IPS DF 6.9 (cell line): ENCODE measurements at regions not wholly inside any gene's neighbourhood (a gene's known extent, or its start where the extent isn't known, plus 50 kb on each side); places are given as distances from the start of the nearest gene placed in this dataset.
"Not testable (repeated sequence)": the region's sequence is repeated elsewhere in the genome, so short reads cannot be mapped to it uniquely, and the experiment has no call there.

Experiments
- DNase-seq: peaks from one replicate; pipeline ENCODE4 v3.0.0-alpha.2; 2013; ENCODE audit warnings: low read depth, low spot score
- H3K27ac ChIP-seq: one replicate; pipeline ENCODE4 v1.5.1; 2013; ENCODE audit warnings: low read length, control low read depth
- H3K27me3 ChIP-seq: 2 replicates; pipeline ENCODE4 v1.6.1; 2013; ENCODE audit warnings: mild to moderate bottlenecking, low read length; ENCODE audit not compliant: control insufficient read depth, insufficient read depth
- H3K36me3 ChIP-seq: 2 replicates; pipeline ENCODE4 v1.6.1; 2013; ENCODE audit warnings: low read length; ENCODE audit not compliant: control insufficient read depth, insufficient read depth
- H3K4me1 ChIP-seq: 2 replicates; pipeline ENCODE4 v1.6.1; 2013; ENCODE audit warnings: low read length; ENCODE audit not compliant: control insufficient read depth, insufficient read depth
- H3K4me3 ChIP-seq: 2 replicates; pipeline ENCODE4 v1.5.1; 2013; ENCODE audit warnings: mild to moderate bottlenecking, low read length
- H3K9me3 ChIP-seq: 2 replicates; pipeline ENCODE4 v1.6.1; 2013; ENCODE audit warnings: low read length, inconsistent platforms; ENCODE audit not compliant: control insufficient read depth, insufficient read depth
- WGBS: extraction: QIAGEN DNeasy Blood & Tissue Kit; methylation state at CpG from one replicate; pipeline ENCODE4 v1.1.7; 2013; ENCODE audit warnings: mixed read lengths, missing lambda C conversion rate; ENCODE audit not compliant: insufficient read length, insufficient coverage; 5-methylcytosine and 5-hydroxymethylcytosine counted together

DNA sequence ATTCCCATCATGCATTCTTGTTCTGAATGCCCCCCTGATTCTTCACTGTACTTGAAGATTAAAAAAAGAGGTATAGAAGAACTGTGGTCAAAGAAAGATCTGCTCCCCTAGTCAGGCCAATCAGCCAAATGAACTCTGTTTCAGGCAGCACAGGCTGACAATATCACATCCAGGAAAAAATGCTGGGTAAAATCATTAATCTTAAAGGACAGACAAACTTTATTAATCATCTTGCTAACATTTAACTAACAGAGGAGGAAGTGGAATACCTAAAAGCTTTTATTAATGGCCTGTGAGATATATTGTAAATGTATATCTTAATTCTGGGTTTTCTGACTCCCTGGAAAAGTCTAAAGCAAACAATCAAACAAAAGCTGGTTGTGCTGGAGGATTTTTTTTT is 660.5 kb upstream of the PRMT6 start:
- Histone ChIP-seq H3K9me3 (no peaks in the 10 kb centered on the region), H3K27me3 (no peaks in the 10 kb centered on the region), H3K36me3 (no peaks in the 10 kb centered on the region), H3K27ac (no peak overlapping the region), H3K4me1 (no peaks in the 10 kb centered on the region), H3K4me3 (no peak overlapping the region)
- no peak for DNase-seq

DNA sequence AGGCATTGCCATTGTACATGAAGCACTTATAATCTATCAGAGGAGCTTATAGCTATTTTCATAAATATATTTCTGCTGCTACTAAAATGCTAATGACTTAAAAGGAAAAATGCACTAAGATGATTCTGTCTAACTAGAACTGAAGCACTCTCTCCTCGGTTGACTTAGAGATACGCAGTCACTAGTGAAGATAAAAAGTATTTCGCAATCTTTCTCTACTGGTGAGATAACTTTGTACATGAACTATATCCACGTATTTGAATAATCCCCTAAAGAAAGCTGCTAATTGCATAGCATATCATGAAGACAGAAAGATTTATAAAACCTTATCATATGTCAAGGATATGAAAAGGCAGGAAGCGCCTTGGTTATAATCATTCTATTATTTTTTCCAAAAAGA is 658.1 kb upstream of the PRMT6 start:
- Histone ChIP-seq H3K9me3 (no peaks in the 10 kb centered on the region), H3K4me1 (no peaks in the 10 kb centered on the region), H3K27ac (no peak overlapping the region), H3K27me3 (no peaks in the 10 kb centered on the region), H3K4me3 (no peak overlapping the region), H3K36me3 (no peaks in the 10 kb centered on the region)
- DNase-seq, result no peak
- WGBS, result no CpG with 5 or more reads among the region's 5 CpGs

DNA sequence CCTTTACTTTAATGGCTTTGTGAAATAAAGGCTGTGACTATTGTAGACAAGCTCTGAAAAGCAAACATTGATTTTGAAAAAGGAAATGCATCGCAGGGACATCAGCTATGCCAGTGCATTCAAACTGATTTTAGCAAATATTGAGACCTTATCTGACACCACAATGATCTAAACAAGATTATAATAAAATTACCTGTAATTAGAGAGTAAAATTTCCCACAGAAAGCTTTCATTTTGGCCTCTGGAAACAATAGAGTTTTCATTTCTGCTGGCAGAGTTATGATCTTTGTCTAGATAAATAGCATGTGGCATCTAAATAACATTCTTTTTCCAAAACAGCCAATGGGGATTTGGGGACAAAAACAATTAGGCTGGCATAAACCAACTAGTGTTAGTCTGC is 650.4 kb upstream of the PRMT6 start:
- WGBS, result no CpG with 5 or more reads among the region's 1 CpG

GRCh38 chr1:106412321-106412720 is 644.2 kb upstream of the PRMT6 start:
- WGBS, result no CpG with 5 or more reads among the region's 18 CpGs
- not testable (repeated sequence) for H3K27ac ChIP-seq, H3K4me3 ChIP-seq, H3K9me3 ChIP-seq, H3K36me3 ChIP-seq, H3K27me3 ChIP-seq, H3K4me1 ChIP-seq, DNase-seq

More for the DNA sequence above, 650.4 kb upstream of the PRMT6 start:
- no peaks in the 10 kb centered on the region for H3K4me1 ChIP-seq
- no peaks in the 10 kb centered on the region for H3K36me3 ChIP-seq
- DNase-seq, result no peak
- no peak overlapping the region for H3K27ac ChIP-seq
- H3K27me3 ChIP-seq, result no peaks in the 10 kb centered on the region
- no peaks in the 10 kb centered on the region for H3K9me3 ChIP-seq
- H3K4me3 ChIP-seq, result no peak overlapping the region

- Histone ChIP-seq H3K36me3 (no peaks in the 10 kb centered on the region), H3K9me3 (no peaks in the 10 kb centered on the region), H3K4me1 (no peaks in the 10 kb centered on the region), H3K4me3 (no peak overlapping the region), H3K27me3 (no peaks in the 10 kb centered on the region), H3K27ac (no peak overlapping the region)
- no CpG with 5 or more reads among the region's 1 CpG for WGBS
- DNase-seq, result no peak
These were observed 621.2 kb upstream of the PRMT6 start for GRCh38 chr1:106435269-106435668.

GRCh38 chr1:106439475-106439874 is 617.0 kb upstream of the PRMT6 start:
- no peaks in the 10 kb centered on the region for H3K4me1 ChIP-seq
- H3K27ac ChIP-seq, result no peak overlapping the region
- H3K4me3 ChIP-seq, result no peak overlapping the region
- no peaks in the 10 kb centered on the region for H3K27me3 ChIP-seq
- DNase-seq, result no peak
- WGBS, result no CpG with 5 or more reads among the region's 4 CpGs
- H3K36me3 ChIP-seq, result no peaks in the 10 kb centered on the region
- no peaks in the 10 kb centered on the region for H3K9me3 ChIP-seq

GRCh38 chr1:106447466-106447865 is 609.0 kb upstream of the PRMT6 start:
- Histone ChIP-seq H3K27me3 (no peaks in the 10 kb centered on the region), H3K9me3 (no peaks in the 10 kb centered on the region), H3K27ac (no peak overlapping the region), H3K36me3 (no peaks in the 10 kb centered on the region), H3K4me1 (no peaks in the 10 kb centered on the region), H3K4me3 (no peak overlapping the region)
- no peak for DNase-seq

DNA sequence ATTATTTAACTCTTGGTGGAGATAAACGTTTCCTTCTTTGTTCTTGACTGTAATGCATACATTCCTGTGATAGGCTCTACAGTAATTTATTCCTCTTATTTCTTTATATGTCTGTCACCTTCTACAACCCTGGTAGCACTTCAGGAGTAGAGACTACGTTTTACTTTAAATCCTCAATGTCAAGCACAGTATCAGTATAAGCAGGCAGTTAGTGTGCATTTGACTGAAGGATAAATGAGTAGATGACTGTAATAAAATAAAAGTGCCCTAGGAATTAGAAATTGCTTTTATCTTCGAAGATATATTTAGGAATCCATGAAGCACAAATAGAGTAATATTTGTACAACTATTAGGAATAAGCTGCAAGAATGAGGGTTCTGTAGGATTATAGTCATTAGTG is 599.6 kb upstream of the PRMT6 start:
- DNase-seq, result no peak
- H3K9me3 ChIP-seq, result no peaks in the 10 kb centered on the region
- WGBS, result no CpG with 5 or more reads among the region's 3 CpGs
- no peaks in the 10 kb centered on the region for H3K4me1 ChIP-seq
- no peak overlapping the region for H3K27ac ChIP-seq
- H3K4me3 ChIP-seq, result no peak overlapping the region
- no peaks in the 10 kb centered on the region for H3K27me3 ChIP-seq
- no peaks in the 10 kb centered on the region for H3K36me3 ChIP-seq

GRCh38 chr1:106457368-106457767 is 599.1 kb upstream of the PRMT6 start:
- no peaks in the 10 kb centered on the region for H3K4me1 ChIP-seq
- WGBS, result no CpG with 5 or more reads among the region's 1 CpG

GRCh38 chr1:106458866-106459265 is 597.6 kb upstream of the PRMT6 start:
- Histone ChIP-seq H3K4me3 (no peak overlapping the region), H3K36me3 (no peaks in the 10 kb centered on the region), H3K4me1 (no peaks in the 10 kb centered on the region), H3K27ac (no peak overlapping the region), H3K9me3 (no peaks in the 10 kb centered on the region), H3K27me3 (no peaks in the 10 kb centered on the region)
- DNase-seq, result no peak
- no CpG with 5 or more reads among the region's 4 CpGs for WGBS

More at GRCh38 chr1:106457368-106457767, 599.1 kb upstream of the PRMT6 start:
- no peak for DNase-seq
- Histone ChIP-seq H3K27me3 (no peaks in the 10 kb centered on the region), H3K36me3 (no peaks in the 10 kb centered on the region), H3K4me3 (no peak overlapping the region), H3K27ac (no peak overlapping the region), H3K9me3 (no peaks in the 10 kb centered on the region)

GRCh38 chr1:106459418-106459817 is 597.1 kb upstream of the PRMT6 start:
- no peaks in the 10 kb centered on the region for H3K9me3 ChIP-seq
- no peaks in the 10 kb centered on the region for H3K4me1 ChIP-seq
- no peaks in the 10 kb centered on the region for H3K36me3 ChIP-seq
- no peak overlapping the region for H3K4me3 ChIP-seq
- DNase-seq, result no peak
- H3K27ac ChIP-seq, result no peak overlapping the region
- no CpG with 5 or more reads among the region's 2 CpGs for WGBS
- H3K27me3 ChIP-seq, result no peaks in the 10 kb centered on the region
